GM12891 (cell line): ENCODE measurements at regions not wholly inside any gene's neighbourhood (a gene's known extent, or its start where the extent isn't known, plus 50 kb on each side); places are given as distances from the start of the nearest gene placed in this dataset.

Experiments used
- DNase-seq: peaks from one replicate; pipeline ENCODE4 v3.0.0; 2011; ENCODE audit warnings: low spot score; ENCODE audit not compliant: insufficient read length
- FAIRE-seq: peaks from 2 replicates; lab custom pipeline; 2011; peaks lifted over from hg19 to GRCh38; lab: Jason Lieb, UNC
- PAX5 ChIP-seq: IDR thresholded peaks from 2 replicates; pipeline ENCODE4 v1.6.1; 2011; ENCODE audit warnings: low read length, moderate library complexity, mild to moderate bottlenecking; ENCODE audit not compliant: insufficient read depth, severe bottlenecking
- POLR2A ChIP-seq: IDR thresholded peaks from 2 replicates; pipeline ENCODE4 v1.6.1; 2011; ENCODE audit warnings: low read depth, low read length, control low read depth
- POLR2AphosphoS5 ChIP-seq: IDR thresholded peaks from 2 replicates; pipeline ENCODE4 v1.6.1; 2011; ENCODE audit warnings: low read depth, low read length, control low read depth
- POU2F2 ChIP-seq: IDR thresholded peaks from 2 replicates; pipeline ENCODE4 v1.6.1; 2011; ENCODE audit warnings: low read depth, mild to moderate bottlenecking, control low read depth, low read length, moderate library complexity
- SPI1 ChIP-seq: IDR thresholded peaks from 2 replicates; pipeline ENCODE4 v1.6.1; 2011; ENCODE audit warnings: low read depth, low read length, control low read depth
- TAF1 ChIP-seq: IDR thresholded peaks from 2 replicates; pipeline ENCODE4 v1.6.1; 2011; ENCODE audit warnings: low read depth, low read length, control low read depth

DNA sequence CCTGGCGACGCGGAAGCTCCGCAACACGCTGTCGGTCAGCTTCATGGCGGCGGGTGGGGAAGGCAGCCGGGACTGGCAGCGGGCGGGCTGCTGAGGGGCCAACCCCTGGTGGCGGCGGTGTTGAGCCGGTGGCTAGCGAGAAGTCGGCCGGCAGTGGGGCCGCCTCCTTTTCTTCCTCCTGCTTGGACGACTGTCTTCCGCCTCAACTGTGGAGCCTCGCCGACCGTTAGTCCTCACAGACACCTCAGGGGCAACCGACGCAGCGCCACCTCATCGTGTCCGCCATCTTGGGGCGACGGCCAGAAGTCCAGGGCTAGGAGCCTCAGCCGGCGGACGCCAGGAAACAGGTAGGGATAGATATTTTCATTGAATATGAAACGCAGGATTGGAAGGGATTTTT lies 875.1 kb downstream of the NSUN3 start:
- TF ChIP-seq TAF1 (no peak), POU2F2 (no peak), SPI1 (no peak), POLR2AphosphoS5 (no peak), POLR2A (no peak), PAX5 (no peak)
- no peak for FAIRE-seq
- DNase-seq: no peak

DNA sequence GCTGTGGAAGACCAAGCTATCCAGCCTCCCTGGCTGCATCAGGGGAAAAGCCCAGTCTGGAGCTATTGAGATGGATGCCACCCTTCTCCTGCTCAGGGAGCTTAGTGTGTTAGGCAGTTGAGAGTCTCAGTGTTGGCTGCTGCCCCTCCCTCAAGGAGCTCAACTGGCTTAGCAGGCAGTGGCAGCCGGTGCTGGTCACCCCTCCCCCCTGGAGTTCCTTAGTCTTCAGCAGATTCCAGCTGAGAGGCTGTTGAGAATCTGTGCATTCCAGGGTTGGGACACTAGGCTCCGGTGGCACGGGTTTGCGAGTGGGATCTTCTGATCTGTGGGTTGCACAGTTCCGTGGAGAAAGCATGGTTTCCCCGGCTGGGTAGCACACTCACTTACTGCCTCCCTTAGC lies 883.8 kb downstream of the NSUN3 start:
- no peak for DNase-seq
- FAIRE-seq: no peak
- TF ChIP-seq PAX5 (no peak), SPI1 (no peak), POU2F2 (no peak), POLR2A (no peak), POLR2AphosphoS5 (no peak), TAF1 (no peak)

DNA sequence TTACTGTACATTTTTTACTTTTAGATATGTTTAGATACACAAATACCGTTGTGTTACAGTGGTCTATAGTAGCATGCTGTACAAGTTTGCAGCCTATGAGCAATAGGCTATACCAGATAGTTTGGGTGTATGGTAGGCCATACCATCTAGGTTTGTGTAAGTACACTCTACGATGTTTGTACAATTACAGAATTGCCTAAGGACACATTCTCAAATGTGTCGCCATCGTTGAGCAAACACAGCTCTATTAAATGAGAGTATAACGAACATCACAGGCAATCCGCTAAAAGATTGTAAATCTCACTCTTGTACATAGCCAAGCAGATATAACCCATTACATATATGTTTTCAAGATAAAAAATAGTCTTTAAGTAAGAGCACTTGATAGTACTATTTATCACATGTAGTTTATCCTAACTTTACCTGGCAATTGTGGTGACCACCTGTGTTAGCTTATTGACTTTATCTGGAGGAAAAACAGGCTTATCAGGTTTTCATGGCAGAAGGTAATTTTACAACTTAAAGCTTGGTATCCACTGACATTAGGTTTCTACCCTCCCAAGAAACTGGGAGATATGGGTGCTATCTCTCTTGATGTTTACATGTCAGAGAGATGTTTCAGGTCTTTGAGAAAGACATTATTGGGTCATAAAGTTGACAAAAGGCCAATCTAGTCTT lies 898.7 kb downstream of the NSUN3 start:
- no peak for TF ChIP-seq POLR2AphosphoS5
- no peak for DNase-seq
- FAIRE-seq: no peak

DNA sequence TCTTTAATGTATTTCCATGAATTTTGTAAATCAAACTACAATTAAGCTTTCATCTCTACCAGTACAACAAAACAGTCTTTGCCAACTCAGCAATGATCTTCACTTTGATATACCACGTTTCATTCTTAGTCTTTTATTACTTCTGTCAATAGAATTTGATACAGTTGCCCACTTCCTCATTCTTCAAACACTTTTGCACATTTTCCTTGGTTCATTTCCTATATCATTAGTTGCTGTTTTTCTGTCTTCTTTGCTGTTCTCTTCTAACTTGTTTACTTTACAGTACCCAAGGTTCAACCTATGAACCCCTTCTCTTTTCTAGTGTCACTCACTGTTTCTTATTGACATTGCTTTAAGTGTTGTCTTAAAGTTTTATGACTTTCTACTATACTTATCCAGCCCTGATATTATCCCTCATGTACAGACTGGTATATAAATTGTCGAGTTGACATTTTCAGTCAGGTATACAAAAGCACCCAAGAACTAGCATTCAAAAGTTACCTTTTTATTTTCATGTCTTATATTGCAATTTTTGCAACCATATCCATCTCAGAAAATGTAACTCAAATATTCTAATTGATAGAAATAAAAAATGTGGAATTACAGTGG lies 903.1 kb downstream of the NSUN3 start:
- DNase-seq: no peak
- FAIRE-seq: no peak
- no peak for TF ChIP-seq SPI1
- TF ChIP-seq TAF1: no peak
- TF ChIP-seq POLR2AphosphoS5: no peak
- no peak for TF ChIP-seq PAX5
- no peak for TF ChIP-seq POU2F2
- no peak for TF ChIP-seq POLR2A

DNA sequence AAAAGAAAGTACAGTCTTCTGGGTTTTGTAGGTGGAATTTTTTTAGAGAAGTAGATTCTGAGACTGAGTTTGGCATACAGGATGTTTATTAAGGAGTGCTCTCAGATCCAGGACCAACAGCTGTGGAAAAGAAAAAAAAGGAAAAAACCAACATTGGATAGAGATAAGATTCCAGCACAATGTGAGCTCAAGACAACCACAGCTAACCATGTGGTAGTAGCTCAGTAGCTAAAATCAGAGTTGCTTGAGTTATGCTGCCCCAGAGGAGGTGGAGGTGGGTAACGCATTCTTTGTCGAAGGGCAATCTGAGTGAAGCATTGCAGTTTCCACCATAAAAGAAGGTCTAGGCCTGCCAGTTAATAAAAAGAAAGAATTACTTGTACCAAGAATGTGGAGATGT lies 904.3 kb downstream of the NSUN3 start:
- no peak for TF ChIP-seq PAX5
- no peak for DNase-seq
- FAIRE-seq: no peak

DNA sequence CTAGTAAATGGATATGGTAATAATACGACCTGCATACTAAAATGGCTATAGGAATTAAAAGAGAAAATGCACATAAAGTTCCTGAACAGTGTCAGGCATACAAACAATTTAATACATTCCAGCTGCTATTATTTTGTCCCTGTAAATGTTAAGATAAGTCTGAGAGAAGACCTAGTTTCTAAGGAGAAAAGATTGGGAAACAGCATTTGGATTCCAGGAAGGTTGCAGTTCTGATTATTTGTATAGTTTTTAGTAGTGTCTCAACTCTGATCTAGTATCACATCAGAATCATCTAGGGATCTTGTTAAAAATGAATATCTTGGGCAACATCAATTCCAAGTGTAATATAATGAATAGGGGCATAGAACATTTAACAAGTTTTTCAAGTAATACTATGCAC lies 905.7 kb downstream of the NSUN3 start:
- TF ChIP-seq POLR2AphosphoS5 (no peak), TAF1 (no peak), PAX5 (no peak), POLR2A (no peak)
- no peak for DNase-seq
- no peak for FAIRE-seq

DNA sequence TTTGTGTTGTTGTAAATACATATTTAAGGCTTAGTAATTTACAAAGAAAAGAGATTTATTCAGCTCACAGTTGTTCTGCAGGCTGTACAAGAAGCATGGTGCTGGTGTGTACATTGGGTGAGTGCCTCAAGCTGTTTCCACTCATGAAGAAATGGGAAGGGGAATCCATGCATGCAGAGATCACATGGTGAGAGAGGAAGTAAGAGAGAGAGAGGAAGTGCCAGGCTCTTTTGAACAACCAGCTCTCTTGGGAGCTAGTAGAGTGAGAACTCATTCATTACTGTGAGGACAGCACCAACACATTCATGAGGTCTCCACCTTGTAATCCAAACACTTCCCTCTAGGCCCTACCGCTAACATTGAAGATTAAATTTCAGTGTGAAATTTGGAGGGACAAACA lies 909.2 kb downstream of the NSUN3 start:
- TF ChIP-seq POLR2AphosphoS5: no peak
- TF ChIP-seq PAX5: no peak
- DNase-seq (no peak), FAIRE-seq (no peak)

DNA sequence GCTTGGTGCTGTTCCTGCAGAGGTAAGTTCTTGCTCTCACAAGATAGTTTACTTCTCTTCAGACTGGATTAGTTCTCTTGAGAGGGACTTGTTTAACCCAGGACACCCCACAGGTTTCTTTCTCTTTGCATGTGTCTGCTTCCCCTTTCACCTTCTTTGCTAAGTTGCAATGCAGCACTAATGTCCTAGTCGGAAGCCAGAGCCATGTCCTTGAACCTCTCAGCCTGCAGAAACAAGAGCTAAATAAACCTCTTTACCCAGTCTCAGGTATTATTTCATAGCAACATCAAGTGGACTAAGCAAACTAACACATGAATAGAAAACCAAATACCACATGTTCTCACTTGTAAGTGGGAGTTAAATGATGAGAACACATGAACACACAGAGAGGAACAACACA lies 915.2 kb downstream of the NSUN3 start:
- FAIRE-seq (no peak), DNase-seq (no peak)
- TF ChIP-seq TAF1 (no peak), SPI1 (no peak), POU2F2 (no peak), PAX5 (no peak)

DNA sequence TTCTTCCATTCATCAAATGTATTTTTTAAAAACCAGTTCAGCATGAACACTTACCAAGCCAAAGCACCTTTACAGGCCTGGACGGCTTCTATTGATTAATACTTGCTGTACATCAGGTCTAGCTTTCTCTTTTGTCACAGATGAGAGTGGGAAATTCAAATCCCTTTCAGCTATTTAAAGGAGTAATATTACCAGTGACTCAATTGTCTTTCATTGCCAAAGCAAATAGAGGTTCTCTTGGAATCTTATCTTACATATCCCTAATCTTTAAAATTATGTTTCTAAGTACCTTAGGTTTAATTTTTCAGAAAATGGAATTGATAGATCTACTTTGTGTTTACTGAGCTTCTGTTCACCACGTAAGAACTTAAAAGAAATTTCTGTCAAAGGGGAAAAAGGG lies 922.9 kb downstream of the NSUN3 start:
- no peak for DNase-seq
- TF ChIP-seq TAF1 (no peak), SPI1 (no peak), POU2F2 (no peak), POLR2A (no peak), POLR2AphosphoS5 (no peak), PAX5 (no peak)
- FAIRE-seq: no peak

DNA sequence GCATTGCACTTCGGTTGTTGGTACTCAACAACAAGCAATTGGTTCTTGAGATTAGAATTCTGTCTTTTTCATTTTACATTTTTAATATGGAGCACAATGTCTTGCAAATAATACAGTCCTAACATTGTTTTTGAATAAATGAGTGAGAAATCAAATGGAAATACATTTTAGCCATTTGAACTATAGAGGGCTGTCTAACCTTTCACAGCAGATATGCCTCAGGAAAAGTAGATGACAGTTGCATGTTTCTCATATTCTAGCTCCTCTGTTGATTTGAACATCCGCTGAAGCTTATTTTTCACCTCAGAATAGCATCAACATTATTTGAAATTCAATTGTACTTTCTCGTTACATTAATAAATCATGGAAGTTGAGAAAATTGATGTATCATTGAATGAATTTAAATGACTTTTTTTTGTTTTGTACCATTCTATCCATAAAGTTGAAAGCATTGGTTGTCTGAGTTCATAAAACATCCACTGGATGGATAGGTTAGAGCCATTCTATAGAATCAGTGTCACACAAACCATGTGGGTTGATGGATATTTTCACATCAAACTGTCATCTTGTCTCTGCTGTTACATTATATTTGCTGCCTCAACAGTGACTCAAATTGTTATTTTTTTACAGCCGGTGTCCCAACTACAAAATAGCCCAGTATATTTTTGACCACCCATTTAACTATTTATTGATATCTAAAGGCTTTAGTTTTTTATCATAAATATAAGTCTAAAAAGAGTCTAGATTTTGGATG lies 928.3 kb downstream of the NSUN3 start:
- TF ChIP-seq SPI1 (no peak), POLR2A (no peak), POU2F2 (no peak), POLR2AphosphoS5 (no peak), PAX5 (no peak), TAF1 (no peak)
- no peak for DNase-seq
- FAIRE-seq: no peak

DNA sequence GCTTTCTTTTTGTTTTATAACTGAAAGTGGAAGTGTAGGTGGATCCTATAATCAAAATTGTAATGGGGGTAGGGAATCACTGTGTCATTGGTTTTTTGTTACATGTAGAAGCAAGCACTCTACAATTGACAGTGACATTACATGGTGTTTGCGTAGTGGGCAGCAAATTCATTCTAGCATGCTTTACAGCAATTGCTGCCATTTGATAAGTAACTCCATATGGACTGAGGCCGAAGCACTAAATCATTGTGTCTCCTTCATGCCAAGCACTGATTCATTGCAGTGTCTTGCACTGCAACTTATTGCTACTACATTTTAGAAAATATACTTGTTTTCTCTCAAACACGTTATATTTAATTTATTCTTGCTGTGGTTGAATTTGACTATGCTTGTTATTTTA lies 933.9 kb downstream of the NSUN3 start:
- FAIRE-seq: no peak
- DNase-seq: no peak
- TF ChIP-seq SPI1: no peak
- TF ChIP-seq POU2F2: no peak
- TF ChIP-seq POLR2A: no peak
- no peak for TF ChIP-seq PAX5
- TF ChIP-seq TAF1: no peak
- no peak for TF ChIP-seq POLR2AphosphoS5
